Suprapubic skin (tissue), 4 donors: ENCODE measurements at regions not wholly inside any gene's neighbourhood (a gene's known extent, or its start where the extent isn't known, plus 50 kb on each side); places are given as distances from the start of the nearest gene placed in this dataset.

ENCODE experiments used
- EP300 ChIP-seq: sonication (generic); formaldehyde crosslinking; IDR thresholded peaks from one replicate; pipeline ENCODE4 v1.6.1; 2017; ENCODE audit warnings: antibody characterized with exemption
- POLR2A ChIP-seq, 2 donors: fragments of 450-650 bp; IDR thresholded peaks; one replicate each; pipeline ENCODE4 v1.6.1; 2017; ENCODE audit warnings: antibody characterized with exemption in 2 of 2, mild to moderate bottlenecking in 2 of 2, moderate library complexity in 2 of 2
- POLR2AphosphoS5 ChIP-seq, 3 donors: sonication (generic); formaldehyde crosslinking; IDR thresholded peaks; one replicate each; pipeline ENCODE4 v1.6.1; 2017; ENCODE audit warnings: antibody characterized with exemption in 3 of 3
- TF ChIP-seq, protein P1 (sequence below), 2 donors: fragments of 200-600 bp in 1 of 2; fragments of 450-650 bp in 1 of 2; sonication (generic) in 1 of 2; IDR thresholded peaks; one replicate each; pipeline ENCODE4 v1.5.1; 2016 to 2019; ENCODE audit warnings: antibody characterized with exemption in 2 of 2, mild to moderate bottlenecking in 1 of 2, moderate library complexity in 1 of 2

GRCh38 chr5:92581690-92582089 is 999.3 kb downstream of the NR2F1-AS1 start:
- TF ChIP-seq, protein P1, sequence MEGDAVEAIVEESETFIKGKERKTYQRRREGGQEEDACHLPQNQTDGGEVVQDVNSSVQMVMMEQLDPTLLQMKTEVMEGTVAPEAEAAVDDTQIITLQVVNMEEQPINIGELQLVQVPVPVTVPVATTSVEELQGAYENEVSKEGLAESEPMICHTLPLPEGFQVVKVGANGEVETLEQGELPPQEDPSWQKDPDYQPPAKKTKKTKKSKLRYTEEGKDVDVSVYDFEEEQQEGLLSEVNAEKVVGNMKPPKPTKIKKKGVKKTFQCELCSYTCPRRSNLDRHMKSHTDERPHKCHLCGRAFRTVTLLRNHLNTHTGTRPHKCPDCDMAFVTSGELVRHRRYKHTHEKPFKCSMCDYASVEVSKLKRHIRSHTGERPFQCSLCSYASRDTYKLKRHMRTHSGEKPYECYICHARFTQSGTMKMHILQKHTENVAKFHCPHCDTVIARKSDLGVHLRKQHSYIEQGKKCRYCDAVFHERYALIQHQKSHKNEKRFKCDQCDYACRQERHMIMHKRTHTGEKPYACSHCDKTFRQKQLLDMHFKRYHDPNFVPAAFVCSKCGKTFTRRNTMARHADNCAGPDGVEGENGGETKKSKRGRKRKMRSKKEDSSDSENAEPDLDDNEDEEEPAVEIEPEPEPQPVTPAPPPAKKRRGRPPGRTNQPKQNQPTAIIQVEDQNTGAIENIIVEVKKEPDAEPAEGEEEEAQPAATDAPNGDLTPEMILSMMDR (IDR thresholded peaks at IDR 0.05): no peak
- no peak for TF ChIP-seq POLR2A (IDR thresholded peaks at IDR 0.05)
- TF ChIP-seq POLR2AphosphoS5 (IDR thresholded peaks at IDR 0.05): no peak
- TF ChIP-seq EP300: no peak
